A673 (cell line): ENCODE measurements at regions not wholly inside any gene's neighbourhood (a gene's known extent, or its start where the extent isn't known, plus 50 kb on each side); places are given as distances from the start of the nearest gene placed in this dataset.

ENCODE experiments used
- BruUV-seq: library from RNA; stranded (reverse); fragments of 400-500 nt; replicated peaks from 2 replicates; lab custom pipeline; 2021; lab: Mats Ljungman, UMichigan
- CTCF ChIA-PET: fragments of 300-600 bp; sonication (Branson Sonifier 250); formaldehyde crosslinking; loops from one replicate; lab custom pipeline; 2022; ENCODE audit warnings: antibody characterized with exemption; lab: Charles Lee
- POLR2A ChIA-PET: fragments of 300-600 bp; sonication (Branson Sonifier 250); formaldehyde crosslinking; loops from one replicate; lab custom pipeline; 2022; ENCODE audit warnings: antibody characterized with exemption; ENCODE audit not compliant: low non-redundant PET; lab: Charles Lee
- DNase-seq: peaks from one replicate; pipeline ENCODE4 v3.0.0-alpha.2; 2015; ENCODE audit warnings: low spot score
- H3K27ac ChIP-seq: fragments of 200-600 bp; sonication (generic); 2 replicates; pipeline ENCODE4 v1.5.1; 2016; ENCODE audit warnings: mixed run types, low read depth, mild to moderate bottlenecking, mixed read lengths, antibody characterized with exemption, low read length; ENCODE audit not compliant: poor library complexity, severe bottlenecking
- H3K27me3 ChIP-seq: fragments of 200-600 bp; sonication (generic); replicated peaks from 2 replicates; pipeline ENCODE4 v1.6.1; 2017; ENCODE audit warnings: mixed run types, low read depth, mild to moderate bottlenecking, mixed read lengths, antibody characterized with exemption, low read length; ENCODE audit not compliant: insufficient read depth, poor library complexity
- H3K36me3 ChIP-seq: fragments of 200-600 bp; sonication (generic); 2 replicates; pipeline ENCODE4 v1.6.1; 2016; ENCODE audit warnings: mixed run types, mild to moderate bottlenecking, mixed read lengths, antibody characterized with exemption, low read length; ENCODE audit not compliant: insufficient read depth, poor library complexity, severe bottlenecking
- H3K4me1 ChIP-seq: fragments of 200-600 bp; sonication (generic); 2 replicates; pipeline ENCODE4 v1.6.1; 2017; ENCODE audit warnings: mixed run types, mild to moderate bottlenecking, mixed read lengths, antibody characterized with exemption, low read length; ENCODE audit not compliant: insufficient read depth, poor library complexity, severe bottlenecking
- H3K4me3 ChIP-seq: fragments of 200-600 bp; sonication (generic); 2 replicates; pipeline ENCODE4 v1.5.1; 2016; ENCODE audit warnings: low read depth, mixed run types, mild to moderate bottlenecking, mixed read lengths, low read length; ENCODE audit not compliant: poor library complexity, severe bottlenecking
- H3K9me3 ChIP-seq: fragments of 200-600 bp; sonication (generic); 2 replicates; pipeline ENCODE4 v1.6.1; 2016; ENCODE audit warnings: mixed run types, low read depth, mild to moderate bottlenecking, mixed read lengths, antibody characterized with exemption, low read length; ENCODE audit not compliant: poor library complexity, severe bottlenecking
- EZH2 ChIP-seq: fragments of 200-600 bp; sonication (generic); IDR thresholded peaks from 2 replicates; pipeline ENCODE4 v1.6.1; 2017; ENCODE audit warnings: borderline replicate concordance, low read depth, mild to moderate bottlenecking, mixed read lengths, antibody characterized with exemption, low read length; ENCODE audit not compliant: poor library complexity, severe bottlenecking
- intact Hi-C: fragments of 100-400 bp; cut with micrococcal nuclease; formaldehyde crosslinking; loops from one replicate; pipeline ENCODE4 v1.10.0; 2022; ENCODE audit not compliant: unreplicated experiment
- TF ChIP-seq, protein P1 (sequence below): fragments of 300-800, 200-600 bp; sonication (generic); conservative IDR thresholded peaks from 2 replicates; pipeline ENCODE4 v1.5.1; 2017; ENCODE audit warnings: low read depth, mild to moderate bottlenecking, antibody characterized with exemption, low read length, moderate library complexity, mixed read lengths

GRCh38 chr3:107881509-107881908 lies 209.3 kb downstream of the CD47 start:
- H3K9me3 ChIP-seq: no peaks in the 10 kb centered on the region
- ChIA-PET POLR2A (no interaction called here), CTCF (no interaction called here)
- no peak for DNase-seq
- intact Hi-C loops: no loop called here
- no peak overlapping the region for H3K27ac ChIP-seq
- no peak overlapping the region for H3K4me3 ChIP-seq
- BruUV-seq: no TSS peak
- H3K4me1 ChIP-seq: no peaks in the 10 kb centered on the region
- H3K27me3 ChIP-seq: no peaks in the 10 kb centered on the region
- TF ChIP-seq, protein P1, sequence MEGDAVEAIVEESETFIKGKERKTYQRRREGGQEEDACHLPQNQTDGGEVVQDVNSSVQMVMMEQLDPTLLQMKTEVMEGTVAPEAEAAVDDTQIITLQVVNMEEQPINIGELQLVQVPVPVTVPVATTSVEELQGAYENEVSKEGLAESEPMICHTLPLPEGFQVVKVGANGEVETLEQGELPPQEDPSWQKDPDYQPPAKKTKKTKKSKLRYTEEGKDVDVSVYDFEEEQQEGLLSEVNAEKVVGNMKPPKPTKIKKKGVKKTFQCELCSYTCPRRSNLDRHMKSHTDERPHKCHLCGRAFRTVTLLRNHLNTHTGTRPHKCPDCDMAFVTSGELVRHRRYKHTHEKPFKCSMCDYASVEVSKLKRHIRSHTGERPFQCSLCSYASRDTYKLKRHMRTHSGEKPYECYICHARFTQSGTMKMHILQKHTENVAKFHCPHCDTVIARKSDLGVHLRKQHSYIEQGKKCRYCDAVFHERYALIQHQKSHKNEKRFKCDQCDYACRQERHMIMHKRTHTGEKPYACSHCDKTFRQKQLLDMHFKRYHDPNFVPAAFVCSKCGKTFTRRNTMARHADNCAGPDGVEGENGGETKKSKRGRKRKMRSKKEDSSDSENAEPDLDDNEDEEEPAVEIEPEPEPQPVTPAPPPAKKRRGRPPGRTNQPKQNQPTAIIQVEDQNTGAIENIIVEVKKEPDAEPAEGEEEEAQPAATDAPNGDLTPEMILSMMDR: no peak
- TF ChIP-seq EZH2: no peak
- no peaks in the 10 kb centered on the region for H3K36me3 ChIP-seq

GRCh38 chr3:107880702-107881101 lies 210.1 kb downstream of the CD47 start:
- BruUV-seq: no TSS peak
- ChIA-PET POLR2A (no interaction called here), CTCF (no interaction called here)
- TF ChIP-seq EZH2: no peak
- TF ChIP-seq, protein P1: no peak
- intact Hi-C loops: no loop called here
- no peaks in the 10 kb centered on the region for H3K9me3 ChIP-seq
- no peak for DNase-seq
- H3K27ac ChIP-seq: no peak overlapping the region
- no peaks in the 10 kb centered on the region for H3K27me3 ChIP-seq
- H3K4me3 ChIP-seq: no peak overlapping the region
- H3K4me1 ChIP-seq: no peaks in the 10 kb centered on the region
- no peaks in the 10 kb centered on the region for H3K36me3 ChIP-seq

- no peak for DNase-seq
- no peak overlapping the region for H3K27ac ChIP-seq
- no peaks in the 10 kb centered on the region for H3K4me1 ChIP-seq
- H3K36me3 ChIP-seq: no peaks in the 10 kb centered on the region
- no peaks in the 10 kb centered on the region for H3K9me3 ChIP-seq
- no peaks in the 10 kb centered on the region for H3K27me3 ChIP-seq
- ChIA-PET POLR2A (interaction anchor here (0.7 kb wide), 1 partner anchor 533 kb away, joined by 3 read pairs; no protein-coding TSS in a partner anchor), CTCF (no interaction called here)
- no peak overlapping the region for H3K4me3 ChIP-seq
- no peak for TF ChIP-seq EZH2
- TF ChIP-seq, protein P1: no peak
- intact Hi-C loops: no loop called here
- BruUV-seq: no TSS peak
Measured at GRCh38 chr3:107877936-107878335, 212.9 kb downstream of the CD47 start.
